Right renal cortex interstitium (tissue), 3 donors: ENCODE measurements at regions not wholly inside any gene's neighbourhood (a gene's known extent, or its start where the extent isn't known, plus 50 kb on each side); places are given as distances from the start of the nearest gene placed in this dataset.

Experiments used
- DNase-seq, 3 donors: peaks; one replicate each; pipeline ENCODE4 v3.0.0-alpha.2; 2013; ENCODE audit warnings: low read depth in 3 of 3, low spot score in 2 of 3

DNA sequence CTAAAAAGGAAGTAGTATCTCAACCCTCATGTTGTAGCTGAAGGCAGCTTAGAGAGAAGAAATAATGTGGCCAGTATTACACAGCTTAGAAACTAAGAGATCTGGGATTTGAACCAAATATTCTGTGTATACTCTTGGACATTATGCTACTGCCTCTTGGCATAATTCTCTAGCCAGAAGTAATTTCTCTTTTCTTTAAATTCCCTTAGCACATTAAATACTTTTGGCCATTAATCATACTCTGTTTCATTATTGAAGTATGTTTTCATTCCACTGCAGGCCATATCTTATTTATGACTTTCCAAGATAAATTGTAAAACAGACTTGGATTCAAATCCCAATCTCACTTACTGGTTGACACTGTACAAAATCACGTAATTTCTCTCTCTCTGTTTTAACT lies 181.3 kb upstream of the SPAG17 start:
- DNase-seq, result no peak

DNA sequence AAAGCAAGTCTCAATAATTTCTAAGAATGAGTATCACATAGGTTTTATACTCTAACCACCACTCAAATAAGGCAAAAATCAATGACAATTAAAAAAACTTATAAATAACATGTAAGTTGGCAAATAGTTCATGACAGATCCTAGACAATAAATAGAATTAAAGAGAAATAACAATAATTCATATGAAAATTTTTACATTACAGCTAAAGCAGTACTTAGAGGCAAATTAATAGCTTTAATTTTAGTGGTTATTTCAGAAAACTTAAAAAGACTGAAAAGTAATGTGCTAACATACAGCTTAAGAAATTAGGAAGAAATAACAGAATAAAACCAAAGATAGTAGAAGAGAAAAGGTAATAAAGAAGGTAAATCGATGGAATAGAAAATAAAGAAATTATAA lies 179.9 kb upstream of the SPAG17 start:
- no peak for DNase-seq

DNA sequence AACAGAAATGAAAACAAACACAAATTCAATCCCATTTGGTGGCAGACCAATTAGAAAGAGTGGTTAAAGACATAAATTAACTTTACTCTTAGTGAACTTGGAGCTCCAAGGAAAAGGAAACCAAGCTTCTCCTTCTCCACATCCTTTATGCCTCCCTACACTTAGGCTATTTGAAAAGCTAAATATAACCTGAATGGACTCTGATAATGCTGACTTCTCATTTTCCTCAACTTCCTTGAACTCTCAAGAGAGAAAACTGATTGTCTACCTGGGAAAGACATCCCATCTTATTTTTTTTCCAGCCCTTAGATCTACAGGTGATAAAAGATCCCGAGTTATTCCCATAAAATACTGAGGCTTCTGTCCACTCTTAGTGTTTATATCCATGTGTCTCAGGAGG lies 178.4 kb upstream of the SPAG17 start:
- DNase-seq, result no peak

DNA sequence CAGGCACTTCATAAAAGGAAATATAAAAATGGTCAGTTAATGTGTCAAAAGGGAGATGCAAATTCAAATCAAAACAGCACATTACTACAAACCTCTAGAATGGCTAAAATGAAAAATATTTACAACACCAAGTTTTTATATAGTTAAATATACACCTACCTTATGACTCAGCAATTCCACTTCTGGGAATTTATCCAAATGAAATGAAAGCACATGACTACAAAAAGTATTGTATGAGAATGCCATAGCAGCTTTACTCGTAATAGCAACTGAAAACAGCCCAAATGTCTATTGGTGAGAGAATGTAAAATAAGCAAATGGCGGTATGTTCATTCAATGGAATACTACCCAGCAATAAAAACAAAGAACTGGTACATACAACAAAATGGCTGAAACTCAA lies 175.8 kb upstream of the SPAG17 start:
- no peak for DNase-seq

DNA sequence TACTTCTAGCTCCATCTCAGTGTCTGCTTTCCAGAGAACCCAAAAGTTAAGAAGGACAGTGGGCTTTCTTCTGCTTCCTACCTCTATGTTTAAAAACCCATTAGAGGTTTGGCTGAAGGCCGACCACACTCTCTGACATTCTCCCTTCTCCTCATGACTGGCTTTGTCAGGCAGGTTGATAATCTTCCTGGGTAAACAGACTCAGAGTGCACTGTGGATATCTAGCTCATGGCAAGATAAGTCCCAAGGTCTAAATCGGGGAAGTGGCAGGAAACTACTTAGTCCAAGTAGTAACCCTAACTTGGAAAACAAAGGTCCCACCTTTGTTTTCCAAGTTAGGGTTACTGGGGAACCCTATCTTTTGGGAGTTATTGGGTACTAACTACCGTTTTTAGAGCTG lies 161.9 kb upstream of the SPAG17 start:
- DNase-seq, result no peak

DNA sequence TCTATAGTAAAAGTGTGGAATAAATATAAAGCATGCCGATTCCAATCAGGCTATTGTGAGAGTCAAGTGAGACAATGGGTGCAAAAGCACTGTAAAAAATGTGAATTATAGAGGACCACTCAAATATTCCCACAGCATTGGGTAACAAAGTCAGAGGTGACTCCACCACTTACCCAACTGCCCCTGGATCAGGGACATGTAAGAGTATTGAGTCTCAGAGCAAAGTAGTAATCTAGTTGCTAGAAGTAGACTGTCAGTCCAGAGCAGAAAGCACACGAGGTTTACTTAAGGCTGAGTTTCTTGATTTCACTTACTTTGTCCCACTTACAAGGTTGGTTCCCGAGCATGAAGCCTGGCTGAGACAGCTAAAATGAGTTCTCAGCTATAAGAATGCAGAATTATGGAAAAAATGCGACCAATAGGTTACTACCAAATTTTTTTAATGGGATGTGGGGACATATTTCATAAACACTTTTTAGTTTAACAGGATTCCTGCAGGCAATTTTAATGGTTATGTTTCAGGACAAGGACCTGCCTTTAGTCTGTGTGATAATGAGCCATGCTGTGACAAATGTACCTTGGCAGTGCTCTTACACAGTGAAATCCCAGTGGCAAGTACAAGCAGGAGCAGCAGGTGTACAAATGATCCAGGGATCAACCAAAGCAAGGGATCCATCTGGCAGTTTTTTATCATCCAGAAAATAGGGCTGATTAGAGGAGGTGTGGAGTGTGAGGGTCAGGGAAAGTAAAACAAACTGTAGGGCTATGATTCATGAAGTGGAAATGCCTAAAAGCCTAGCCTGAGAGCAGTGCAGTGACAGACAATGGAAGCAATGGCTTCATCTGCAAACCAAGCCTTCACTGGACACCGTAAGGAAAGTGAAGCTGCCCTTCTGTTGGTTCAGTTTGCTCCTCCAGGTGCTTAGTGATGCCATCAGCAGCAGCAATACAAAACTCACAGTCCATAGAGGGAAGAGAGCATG lies 156.2 kb upstream of the SPAG17 start:
- DNase-seq, result no peak

DNA sequence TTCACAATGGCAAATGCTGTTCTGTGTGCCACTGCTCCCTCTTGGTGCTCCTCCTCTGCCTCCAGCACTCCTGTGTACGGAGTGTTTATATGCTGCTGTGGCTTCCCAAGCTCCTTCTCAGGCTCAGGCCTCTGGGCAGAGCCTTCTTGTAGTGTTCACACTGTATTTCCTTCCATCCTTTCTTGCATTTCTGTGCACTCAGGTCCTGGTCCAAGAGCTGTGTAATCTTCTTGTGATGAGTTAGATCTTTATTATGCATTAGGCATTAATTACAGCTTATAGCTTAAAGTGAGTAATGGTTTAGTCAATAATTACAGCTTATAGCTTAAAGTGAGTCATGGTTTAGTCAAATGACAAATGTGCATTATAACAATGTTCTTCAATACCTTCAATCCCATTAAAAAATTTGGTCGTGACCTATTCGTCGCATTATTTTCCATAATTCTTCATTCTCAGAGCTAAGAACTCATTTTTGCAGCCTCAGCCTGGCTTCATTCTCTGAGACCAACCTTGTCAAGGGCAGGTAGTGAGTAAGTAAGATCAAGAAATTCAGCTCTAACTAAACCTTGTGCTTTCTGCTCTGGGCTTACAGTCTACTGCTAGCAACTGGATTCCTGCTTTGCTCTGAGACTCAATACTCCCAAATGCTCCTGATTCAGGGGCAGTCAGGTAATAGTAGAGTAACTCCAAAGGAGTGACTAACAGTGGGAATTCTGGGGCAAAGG lies 154.5 kb upstream of the SPAG17 start:
- no peak for DNase-seq

DNA sequence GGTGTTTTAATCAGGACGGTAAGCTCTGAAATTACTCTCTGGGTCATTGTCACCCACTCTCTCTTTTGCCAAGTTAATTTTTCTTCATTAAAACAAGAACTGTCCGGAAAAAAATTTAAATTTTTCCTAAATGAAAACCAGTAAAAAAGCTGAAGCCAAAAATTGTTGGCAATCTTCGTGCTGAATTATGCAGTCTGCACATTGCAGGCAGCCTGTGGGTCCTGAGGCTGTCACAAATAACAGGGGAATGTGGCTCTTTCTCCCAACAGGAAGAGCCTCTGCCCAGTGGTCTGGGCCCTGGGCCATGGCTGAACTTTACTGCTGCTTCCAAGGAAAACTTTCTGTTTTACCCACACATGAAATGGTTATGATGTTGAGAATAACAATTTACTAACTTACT lies 153.9 kb upstream of the SPAG17 start:
- no peak for DNase-seq

DNA sequence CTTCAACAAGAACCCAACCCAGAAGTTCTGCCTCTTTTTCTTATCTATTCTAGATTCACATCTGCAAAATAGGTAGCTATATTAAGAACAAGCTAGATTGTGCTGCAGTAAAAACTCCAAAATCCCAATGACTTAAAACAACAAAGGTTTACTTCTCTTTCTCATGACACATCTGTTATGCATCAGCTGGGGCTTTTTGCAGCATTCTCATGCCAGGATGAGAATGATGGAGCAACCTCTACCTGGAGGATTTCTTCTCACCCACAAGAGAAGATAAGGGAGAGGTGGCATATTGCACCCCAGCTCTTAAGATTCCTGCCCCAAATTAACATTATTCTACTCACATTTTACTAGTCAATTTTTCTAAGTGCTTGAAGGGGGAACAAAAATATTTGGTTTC lies 152.3 kb upstream of the SPAG17 start:
- DNase-seq, result no peak

DNA sequence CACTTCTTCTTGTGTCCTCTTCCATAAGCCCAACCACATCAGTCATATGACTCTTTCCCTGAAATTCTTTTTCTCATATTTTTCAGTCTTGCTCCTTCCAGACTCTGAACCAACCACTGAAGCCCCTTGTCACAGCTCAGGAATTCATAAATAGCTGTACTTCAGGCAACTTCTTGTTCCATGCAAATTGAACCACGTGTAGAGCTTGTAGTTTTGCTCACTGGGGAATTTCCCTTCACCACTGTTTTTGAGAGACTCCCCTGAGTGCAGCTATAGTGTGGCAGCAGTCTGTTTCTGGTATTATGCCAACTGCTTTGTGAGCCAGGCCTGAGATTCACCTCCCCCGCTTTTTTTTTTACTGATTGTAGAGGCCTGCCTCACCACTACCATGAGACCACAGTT lies 150.3 kb upstream of the SPAG17 start:
- DNase-seq, result no peak

DNA sequence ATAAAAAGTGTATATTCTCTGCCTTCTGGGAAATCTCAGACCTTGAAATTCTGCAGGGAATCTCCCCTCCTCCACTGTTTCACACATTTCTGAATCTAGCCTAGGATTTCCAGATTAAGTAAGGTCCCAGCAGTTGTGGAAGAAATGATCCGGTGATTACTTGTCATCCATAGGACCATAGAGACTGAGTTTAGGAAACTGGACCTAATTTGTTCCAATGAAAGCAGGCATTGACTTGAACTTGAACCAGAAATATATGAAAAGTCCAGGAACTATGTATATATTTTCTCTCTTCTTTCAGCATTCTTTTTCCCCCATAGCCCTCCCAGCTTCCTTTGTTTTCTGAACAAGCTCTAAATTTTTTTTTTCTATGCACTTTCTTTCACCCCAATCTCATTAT lies 149.5 kb upstream of the SPAG17 start:
- no peak for DNase-seq

DNA sequence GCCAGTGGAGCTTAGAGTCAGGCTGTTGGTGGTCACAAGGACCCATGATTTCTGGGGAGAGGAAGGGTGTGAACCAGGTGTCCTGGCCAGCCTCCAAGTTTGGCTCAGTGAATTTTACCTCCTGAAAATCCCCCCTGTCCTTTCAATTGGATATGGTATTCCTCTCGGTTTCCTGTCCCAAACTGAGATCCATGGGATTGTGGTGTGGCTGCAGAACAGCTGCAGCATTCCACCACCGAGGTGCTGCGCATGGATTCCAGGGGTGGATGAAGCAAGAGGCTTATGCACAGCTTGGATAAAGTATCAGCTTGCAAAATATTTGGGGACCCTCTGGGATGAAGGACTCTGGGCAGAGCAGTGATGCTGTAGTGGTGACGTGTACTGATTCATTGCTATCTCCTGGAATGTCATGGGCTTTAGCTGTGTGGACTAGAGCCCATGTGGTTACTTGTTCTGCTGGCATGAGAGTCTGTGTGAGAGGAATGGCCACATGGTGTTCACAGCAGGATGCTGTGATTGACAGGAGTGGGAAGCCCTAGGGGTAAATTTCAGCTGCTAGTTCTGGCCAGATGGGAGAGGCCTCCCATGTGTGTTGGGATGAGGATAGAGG lies 148.7 kb upstream of the SPAG17 start:
- DNase-seq, result no peak

DNA sequence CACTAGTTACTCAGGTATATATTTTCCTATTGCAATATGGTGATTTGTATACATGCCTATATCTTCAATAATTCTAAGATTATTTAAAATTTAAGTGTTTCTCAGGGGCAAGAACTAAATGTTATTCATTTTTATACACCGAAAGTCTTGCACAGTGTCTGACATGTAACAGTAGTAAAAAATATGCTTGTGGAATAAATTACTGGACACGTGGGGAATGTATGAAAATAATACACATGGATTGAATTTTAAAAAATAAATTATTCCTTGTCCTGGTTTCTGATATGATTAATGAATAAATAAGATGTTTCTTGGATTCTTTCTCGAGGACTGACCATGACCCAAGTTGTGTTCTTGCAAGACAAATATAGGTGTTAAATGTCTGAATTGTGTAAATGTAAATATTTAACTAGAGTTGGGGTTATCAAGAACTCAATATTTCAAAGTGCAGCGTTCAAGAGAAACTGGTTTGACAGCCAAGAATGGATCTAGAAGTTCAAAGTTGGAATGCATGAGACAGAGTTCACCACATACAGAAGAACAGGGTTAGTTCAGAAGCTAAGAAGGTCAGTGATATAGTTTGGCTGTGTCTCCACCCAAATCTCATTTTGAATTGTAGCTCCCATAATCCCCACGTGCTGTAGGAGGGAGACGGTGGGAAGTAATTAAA lies 142.1 kb upstream of the SPAG17 start:
- DNase-seq, result no peak

DNA sequence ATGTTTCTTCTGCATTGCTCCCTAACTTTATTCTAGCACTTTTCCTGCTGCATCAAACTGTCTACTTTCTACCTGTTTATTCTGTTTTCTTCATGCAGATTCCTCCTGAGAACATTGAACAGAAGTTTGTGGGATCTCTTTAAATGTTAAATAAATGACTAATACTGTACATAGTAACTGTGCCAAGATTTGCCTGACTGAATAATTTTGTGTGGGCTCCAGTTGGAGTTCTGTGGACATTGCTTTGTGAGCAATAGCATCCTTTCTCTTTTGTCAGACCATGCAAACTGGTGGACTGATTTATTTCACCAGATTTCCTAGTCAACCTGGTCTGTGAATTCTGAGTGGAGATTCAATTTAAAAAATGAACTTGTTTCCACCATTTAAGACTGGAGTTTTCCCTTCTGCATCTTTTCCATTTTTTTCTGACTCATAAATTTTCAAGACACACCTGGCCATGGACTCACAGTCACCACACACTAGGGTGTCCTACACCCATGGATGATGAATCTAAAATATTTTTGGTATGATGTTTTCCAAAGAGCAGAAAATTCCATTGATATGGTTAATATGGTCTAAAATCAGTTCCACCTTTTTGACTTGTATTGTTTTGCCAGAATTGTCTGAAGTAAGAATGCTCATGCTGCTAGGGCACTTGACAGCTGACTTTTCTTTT lies 140.7 kb upstream of the SPAG17 start:
- no peak for DNase-seq

DNA sequence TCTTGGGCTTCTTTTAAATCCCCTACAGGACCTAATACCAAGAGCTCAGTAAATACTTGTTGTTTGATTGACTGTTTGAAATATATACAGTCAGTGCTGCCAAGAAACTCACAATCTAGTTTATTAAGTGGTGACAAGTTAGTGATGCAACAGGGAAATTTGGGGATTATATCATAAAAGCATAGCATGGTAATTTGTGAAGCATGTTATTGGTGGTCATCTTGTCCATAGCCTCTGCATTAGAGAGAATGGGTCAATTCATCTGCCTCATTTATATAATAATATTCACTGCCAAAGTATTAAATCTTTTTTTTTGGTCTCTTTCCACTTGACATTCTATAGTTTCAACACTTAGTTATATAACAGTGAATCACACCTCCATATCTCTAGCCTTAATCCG lies 138.2 kb upstream of the SPAG17 start:
- DNase-seq, result no peak

DNA sequence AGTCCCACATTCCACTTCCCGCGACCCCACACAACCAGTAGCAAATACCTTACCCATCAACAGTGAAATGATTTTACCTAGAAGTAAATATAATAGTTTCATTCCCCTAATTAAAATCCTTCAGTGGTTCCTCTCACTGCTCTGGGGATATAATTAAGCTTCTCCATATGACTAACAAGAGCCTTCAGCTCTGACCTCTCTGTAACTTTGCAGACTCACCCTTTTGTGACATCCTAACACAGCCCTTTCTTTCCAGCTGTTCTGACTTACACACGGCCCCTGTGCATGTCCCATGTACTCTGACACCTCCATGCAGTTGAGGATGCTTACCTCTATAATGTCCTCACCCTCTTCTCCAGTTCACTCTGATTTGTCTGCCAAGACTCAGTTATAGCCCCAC lies 137.3 kb upstream of the SPAG17 start:
- no peak for DNase-seq

DNA sequence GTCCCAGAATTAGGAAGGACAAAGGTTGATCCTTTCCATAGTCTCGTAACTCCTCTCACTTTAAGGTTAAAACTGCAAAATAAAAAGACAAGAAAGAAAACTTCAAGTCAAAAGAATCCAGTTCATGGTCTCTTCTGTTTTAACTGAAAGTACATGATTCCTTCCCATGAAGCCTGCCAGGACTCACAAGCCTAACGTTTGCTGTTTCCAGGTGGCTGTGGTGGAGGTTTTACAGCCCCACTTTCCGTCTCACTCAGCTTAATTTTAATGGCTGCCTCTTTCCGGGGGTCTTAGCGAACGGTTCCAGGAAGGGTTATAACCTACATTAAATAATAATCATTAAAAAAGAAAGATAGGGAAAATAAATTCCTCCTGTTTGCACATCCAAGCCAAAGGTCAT lies 136.8 kb upstream of the SPAG17 start:
- no peak for DNase-seq

DNA sequence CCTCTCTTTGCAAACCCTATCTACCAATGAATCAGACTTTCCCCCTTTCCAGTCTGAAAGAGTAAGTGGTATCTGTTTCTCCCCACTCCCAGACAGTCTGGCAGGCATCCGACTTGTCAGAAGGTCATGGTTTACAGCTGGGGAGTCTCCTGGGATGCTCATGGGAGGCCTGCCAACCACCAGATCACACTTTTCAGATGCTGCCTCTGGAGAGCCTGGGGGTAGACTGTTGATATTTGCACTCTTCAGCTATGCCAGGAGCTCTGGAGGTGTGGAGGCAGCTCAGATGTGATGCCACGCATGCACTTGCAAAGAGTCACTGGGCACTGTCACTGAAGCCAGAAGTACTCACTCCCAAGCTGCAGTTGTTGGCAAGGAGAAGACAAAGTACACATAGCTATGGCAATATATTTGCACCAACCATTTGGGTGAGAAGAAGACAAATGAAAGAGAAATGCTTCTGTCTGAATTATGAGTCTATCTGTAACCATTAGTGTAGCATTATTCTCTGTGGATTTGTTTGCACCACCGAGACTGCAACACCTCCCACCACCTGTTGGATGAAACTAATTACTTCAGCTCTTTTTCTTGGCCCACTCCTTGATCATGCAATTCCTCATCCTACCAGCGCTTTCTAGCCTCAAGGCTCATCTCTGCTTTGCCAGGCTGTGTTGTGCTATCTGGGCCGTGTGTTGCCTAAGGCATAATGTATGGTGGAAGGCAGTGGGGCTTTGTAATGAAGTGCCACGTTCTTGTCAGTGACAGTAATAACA lies 133.0 kb upstream of the SPAG17 start:
- no peak for DNase-seq

DNA sequence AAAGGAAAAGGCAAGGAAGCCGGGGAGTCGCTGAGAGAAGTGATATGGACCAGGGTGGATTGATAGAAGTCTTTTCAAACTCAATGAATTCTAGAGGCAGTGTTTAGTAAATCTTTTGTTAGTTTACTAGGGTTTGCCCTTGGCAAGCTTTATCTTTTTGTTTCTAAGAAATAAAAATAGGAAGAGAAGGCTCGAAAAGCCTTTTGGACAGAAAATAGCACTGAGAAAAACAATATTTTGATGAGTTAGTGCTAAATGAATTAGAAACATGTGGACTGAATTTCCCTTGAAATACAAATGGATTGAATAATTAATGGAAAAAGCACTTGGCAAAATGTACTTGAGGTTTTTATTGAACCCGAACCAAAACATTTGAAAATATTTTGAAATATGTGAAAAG lies 121.8 kb upstream of the SPAG17 start:
- no peak for DNase-seq
